Adipose tissue (tissue), 3 donors: ENCODE measurements at regions not wholly inside any gene's neighbourhood (a gene's known extent, or its start where the extent isn't known, plus 50 kb on each side); places are given as distances from the start of the nearest gene placed in this dataset.

Source experiments
- H3K27ac ChIP-seq: one replicate; pipeline ENCODE4 v1.5.1; 2013; ENCODE audit warnings: low read depth, low read length
- WGBS, 3 donors: extraction: QIAGEN DNeasy Blood & Tissue Kit; methylation state at CpG; one replicate each; pipeline ENCODE4 v1.1.7; 2013; 5-methylcytosine and 5-hydroxymethylcytosine counted together
- donor health status: healthy with polysubstance abuse.
- donor health status: Bipolar disorder and iron deficiency.
- donor health status: healthy.

- 13 to 40% (median 13%) methylated on average over 14 of the region's 14 CpGs for WGBS, 3 donors
- no peak overlapping the region for H3K27ac ChIP-seq
Measured at GRCh38 chr11:95337175-95337957, 106.4 kb upstream of the SESN3 start.

DNA sequence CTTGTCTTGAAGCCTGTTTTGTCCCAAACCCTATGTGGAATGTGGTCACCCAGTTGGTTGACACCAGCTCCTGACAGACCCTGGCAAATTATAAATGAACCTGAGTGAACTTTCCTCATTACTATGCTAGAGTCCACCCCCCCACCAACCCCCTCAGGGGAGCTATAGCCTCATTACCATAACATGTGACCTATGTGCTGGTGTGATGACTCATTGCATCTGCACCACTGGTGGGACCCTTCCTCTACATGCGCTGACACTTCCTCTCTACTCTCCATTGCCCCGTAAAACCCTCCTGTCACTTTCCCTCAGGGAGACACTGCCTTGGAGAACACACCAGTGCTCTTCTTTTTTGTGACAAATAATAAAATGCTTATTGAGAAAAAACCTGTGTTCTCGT, 105.0 kb upstream of the SESN3 start:
- 68 to 93% (median 77%) methylated on average over 3 of the region's 3 CpGs for WGBS, 3 donors
- no peak overlapping the region for H3K27ac ChIP-seq

GRCh38 chr11:95331161-95331560, 100.2 kb upstream of the SESN3 start:
- no peak overlapping the region for H3K27ac ChIP-seq
- 60 to 92% (median 83%) methylated on average over 1 of the region's 1 CpG for WGBS, 3 donors

- no peak overlapping the region for H3K27ac ChIP-seq
- WGBS, 3 donors, result 83 to 93% (median 92%) methylated on average over 1 of the region's 1 CpG
Measured at GRCh38 chr11:95330302-95330701, 99.3 kb upstream of the SESN3 start.

- no peak overlapping the region for H3K27ac ChIP-seq
- 33 to 79% (median 77%) methylated on average over 2 of the region's 2 CpGs for WGBS, 3 donors
Measured at GRCh38 chr11:95327273-95327948, 96.4 kb upstream of the SESN3 start.

GRCh38 chr11:95325777-95326258, 94.8 kb upstream of the SESN3 start:
- 80 to 89% (median 81%) methylated on average over 8 of the region's 8 CpGs for WGBS, 3 donors
- no peak overlapping the region for H3K27ac ChIP-seq

DNA sequence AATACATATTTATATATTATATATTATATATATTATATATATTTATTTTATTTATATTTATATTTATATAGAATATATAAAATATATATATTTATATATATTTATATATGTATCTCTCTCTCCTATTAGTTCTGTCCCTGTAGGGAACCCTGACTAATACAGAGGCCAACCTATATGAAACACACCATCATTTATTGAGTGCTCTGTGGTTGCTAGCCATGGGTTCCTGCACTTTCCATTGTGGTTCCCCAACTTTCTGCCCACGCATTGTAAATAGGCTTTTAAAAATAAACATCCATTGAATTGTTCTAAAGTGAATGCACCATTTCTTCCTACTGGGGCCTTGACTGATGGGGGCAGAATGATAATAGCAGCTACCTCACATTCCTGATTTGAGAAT, 93.8 kb upstream of the SESN3 start:
- WGBS, 3 donors, result 90 to 97% (median 92%) methylated on average over 1 of the region's 1 CpG
- H3K27ac ChIP-seq, result no peak overlapping the region

DNA sequence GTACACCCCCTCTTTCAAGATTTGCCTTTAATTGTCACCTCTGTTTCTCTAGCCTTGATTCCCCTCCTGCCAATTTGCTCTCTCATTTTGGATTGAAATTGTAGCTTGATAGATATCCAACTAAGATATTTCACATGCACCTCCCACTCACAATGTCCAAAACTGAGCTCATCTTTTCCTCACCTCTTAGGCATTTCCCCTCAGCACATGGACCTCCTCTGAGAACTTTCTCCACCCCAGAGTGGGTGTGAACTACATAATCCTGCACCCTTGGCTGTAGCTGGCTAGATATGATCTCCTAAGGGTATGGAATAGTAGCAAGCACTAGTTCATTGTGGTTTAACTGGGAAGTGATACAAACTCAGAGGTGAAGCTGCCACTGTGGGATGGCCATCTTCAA, 91.5 kb upstream of the SESN3 start:
- H3K27ac ChIP-seq, result no peak overlapping the region

- H3K27ac ChIP-seq, result no peak overlapping the region
Measured at GRCh38 chr11:95318498-95318897, 87.5 kb upstream of the SESN3 start.

DNA sequence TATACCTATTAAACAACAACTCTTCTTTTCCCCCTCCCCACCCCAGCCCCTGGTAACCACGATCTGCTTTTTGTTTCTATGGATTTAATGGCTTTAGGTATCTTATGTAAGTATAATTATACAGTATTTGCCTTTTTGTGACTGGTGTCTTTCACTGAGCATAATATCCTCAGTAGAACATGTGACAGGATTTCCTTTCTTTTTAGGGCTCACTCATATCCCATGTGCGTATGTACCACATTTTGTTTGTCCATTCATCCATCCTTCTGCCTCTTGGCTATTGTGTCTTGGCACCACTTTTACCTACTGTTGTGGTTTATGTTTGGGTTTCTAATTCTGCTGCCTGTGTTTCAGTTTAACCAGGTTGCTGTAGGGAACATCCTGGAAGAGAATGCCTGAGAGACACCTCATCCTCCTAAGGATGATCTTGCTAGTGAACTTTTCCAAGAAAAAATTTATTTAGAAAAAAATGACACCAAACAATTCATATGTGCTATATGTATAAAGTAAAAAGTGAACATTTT, 77.6 kb upstream of the SESN3 start:
- H3K27ac ChIP-seq, result no peak overlapping the region
- 66 to 87% (median 76%) methylated on average over 2 of the region's 2 CpGs for WGBS, 3 donors

DNA sequence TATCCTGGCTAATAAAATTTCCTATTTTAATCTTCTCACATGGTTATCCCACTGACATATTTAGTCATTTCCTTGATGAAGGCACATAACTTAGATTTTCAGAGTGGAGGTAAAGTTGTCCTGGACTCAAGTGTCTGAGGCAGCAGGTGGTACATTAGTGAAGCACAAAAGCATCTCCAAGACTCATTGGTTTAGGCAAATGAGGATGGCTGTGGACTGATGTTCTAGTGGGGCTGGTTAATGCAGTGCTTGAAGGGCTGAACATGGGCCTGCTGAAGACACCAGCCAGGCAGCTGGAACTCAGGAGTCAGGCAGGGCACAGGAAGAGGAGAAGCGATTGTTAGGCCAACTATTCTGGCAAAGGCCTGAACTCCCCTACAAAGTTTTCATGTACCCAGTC, 76.3 kb upstream of the SESN3 start:
- WGBS, 3 donors, result 77 to 89% (median 85%) methylated on average over 1 of the region's 1 CpG
- no peak overlapping the region for H3K27ac ChIP-seq

DNA sequence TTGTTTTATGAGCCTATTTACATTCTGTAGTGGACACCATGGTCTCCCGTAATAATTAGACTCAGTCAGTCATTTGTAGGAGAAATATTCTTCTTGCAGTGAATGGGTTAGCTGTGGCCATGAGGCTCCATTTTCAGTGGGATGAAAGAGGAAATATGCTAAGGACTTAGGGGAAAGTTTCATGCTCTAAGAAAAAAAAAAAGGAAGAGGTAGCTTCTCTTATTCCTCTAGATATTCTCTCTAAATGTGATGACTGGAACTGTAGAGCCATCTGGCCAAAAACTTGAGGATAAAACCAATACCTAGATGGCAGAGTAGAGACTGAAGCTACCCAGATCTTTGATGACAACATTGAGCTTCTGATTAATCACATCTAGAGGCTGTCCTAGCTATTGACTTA, 75.8 kb upstream of the SESN3 start:
- no peak overlapping the region for H3K27ac ChIP-seq
- 81 to 100% (median 94%) methylated on average over 1 of the region's 1 CpG for WGBS, 3 donors

GRCh38 chr11:95306123-95306522, 75.1 kb upstream of the SESN3 start:
- 82 to 93% (median 87%) methylated on average over 3 of the region's 3 CpGs for WGBS, 3 donors
- no peak overlapping the region for H3K27ac ChIP-seq

DNA sequence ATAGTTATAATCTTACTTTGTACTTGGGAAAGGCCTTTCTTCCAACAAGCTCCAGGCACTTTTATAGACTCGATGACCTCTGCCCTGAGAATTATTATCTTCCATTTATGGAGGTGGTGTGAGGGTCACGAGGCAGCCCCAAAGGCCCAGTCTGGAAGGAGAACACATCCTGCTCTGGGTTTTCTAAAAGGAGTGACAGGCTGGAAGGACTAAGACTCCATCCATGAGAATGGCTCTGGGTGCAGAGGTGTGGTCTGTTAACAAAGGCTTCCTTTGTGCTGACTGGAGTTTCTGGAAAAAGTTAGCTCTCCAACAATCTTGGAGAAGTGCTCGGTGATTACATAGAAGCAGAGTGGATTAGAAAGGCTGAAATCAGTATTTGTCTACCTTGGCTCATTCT, 74.7 kb upstream of the SESN3 start:
- 75 to 88% (median 81%) methylated on average over 3 of the region's 3 CpGs for WGBS, 3 donors

GRCh38 chr11:95304777-95305176, 73.8 kb upstream of the SESN3 start:
- H3K27ac ChIP-seq, result no peak overlapping the region
- WGBS, 3 donors, result 76 to 86% (median 76%) methylated on average over 1 of the region's 1 CpG

More for the DNA sequence above, 74.7 kb upstream of the SESN3 start:
- no peak overlapping the region for H3K27ac ChIP-seq

- no peak overlapping the region for H3K27ac ChIP-seq
- WGBS, 3 donors, result 95 to 97% (median 95%) methylated on average over 4 of the region's 4 CpGs
Measured at GRCh38 chr11:95302211-95302610, 71.2 kb upstream of the SESN3 start.

DNA sequence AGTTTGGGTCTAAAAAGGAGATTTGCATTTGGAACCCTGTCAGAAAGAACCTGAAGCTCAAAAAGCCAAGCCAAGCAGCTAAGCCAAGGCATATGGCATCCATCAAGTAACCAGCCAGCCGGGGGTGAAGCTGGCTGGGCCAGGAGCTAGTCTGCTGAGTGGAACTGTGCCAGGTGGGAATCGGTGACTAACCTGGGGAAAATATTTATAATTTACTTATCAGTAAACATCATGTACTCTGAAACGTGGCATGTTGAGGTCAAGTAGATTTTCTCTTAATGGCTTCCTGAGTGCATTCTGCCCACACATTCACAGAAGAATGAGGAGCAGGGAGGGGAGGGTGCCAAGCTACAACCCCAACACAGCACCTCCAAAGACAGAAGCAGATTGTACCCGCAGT, 70.5 kb upstream of the SESN3 start:
- WGBS, 3 donors, result 45 to 72% (median 65%) methylated on average over 4 of the region's 4 CpGs
- H3K27ac ChIP-seq, result no peak overlapping the region

DNA sequence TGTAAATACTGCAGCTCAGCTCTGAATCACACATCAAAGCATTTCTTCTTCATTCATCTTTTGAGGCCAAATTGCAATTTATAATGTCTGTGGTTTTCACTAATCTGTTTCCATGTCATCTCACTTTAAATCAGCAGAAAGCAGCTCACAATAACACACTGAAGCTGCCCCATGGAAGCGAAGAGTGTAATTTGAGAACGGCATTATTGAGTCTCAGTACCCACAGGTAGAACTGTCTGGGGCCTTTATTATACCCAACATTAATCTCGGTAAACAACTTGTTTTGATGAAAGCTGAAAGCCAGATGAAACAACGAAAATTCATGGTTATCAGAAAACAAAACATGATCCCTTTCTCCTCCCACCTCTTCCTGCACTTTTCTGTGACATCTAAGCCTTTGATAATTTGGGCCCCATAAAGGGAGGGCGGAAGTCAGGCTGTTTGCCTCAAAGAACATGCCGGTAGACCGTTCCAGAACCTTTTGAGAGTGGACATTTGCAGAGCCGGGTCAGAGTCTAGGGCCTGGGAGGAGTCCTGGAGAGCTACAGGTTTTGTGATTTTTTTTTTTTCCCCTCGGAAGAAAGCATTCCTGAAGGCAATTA, 68.2 kb upstream of the SESN3 start:
- WGBS, 3 donors, result 47 to 68% (median 66%) methylated on average over 9 of the region's 9 CpGs
- no peak overlapping the region for H3K27ac ChIP-seq

DNA sequence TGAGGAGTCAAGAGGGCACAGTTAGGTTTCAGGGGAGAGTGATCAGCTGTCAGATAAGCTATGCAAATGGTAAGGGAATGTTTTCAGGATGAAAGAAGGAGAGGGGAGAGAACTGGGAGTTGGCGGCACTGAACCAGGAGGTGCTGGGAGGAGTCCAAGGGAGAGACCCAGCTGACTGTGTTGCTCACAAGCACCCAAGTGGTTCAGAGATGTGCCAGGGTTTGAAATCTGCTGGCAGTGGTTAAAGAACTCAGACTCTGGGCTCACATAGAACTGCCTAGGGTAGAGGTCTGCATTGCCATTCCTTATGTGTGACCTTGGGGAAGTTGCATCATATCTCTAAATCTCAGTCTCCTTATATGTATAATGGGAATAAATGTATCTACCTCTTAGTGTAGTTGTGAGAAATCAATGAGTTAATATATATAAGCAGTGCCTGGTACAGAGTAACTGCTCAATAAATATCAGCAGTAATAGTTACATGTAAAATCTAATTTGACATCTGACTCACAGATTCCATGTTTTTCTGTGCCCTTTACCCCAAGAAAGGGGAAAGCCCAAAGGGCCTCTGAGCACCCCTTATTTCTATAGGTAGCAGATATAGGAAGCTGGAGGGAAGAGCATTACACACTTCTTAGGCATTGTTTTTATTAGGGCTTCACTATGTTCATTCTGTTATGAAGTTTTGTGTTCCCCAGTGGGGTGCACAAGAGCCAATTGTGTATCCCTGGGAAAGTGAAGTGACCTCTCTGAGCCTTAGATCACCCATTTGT, 66.9 kb upstream of the SESN3 start:
- 83 to 92% (median 83%) methylated on average over 1 of the region's 1 CpG for WGBS, 3 donors
- H3K27ac ChIP-seq, result no peak overlapping the region
